Right lobe of liver (tissue), 6 donors: ENCODE measurements at regions not wholly inside any gene's neighbourhood (a gene's known extent, or its start where the extent isn't known, plus 50 kb on each side); places are given as distances from the start of the nearest gene placed in this dataset.

Experiments
- ATAC-seq, 4 donors: fragments of 200-7000 bp; cut with Tn5 transposase; one replicate each; pipeline ENCODE4 v1.9.1; 2020; ENCODE audit warnings: mild to moderate bottlenecking in 4 of 4, moderate library complexity in 4 of 4
- DNase-seq, 3 donors: peaks; one replicate each; pipeline ENCODE4 v3.0.0-alpha.2; 2020
- H3K27ac ChIP-seq, 3 donors: fragments of 200-600 bp; one replicate each; pipeline ENCODE4 v1.8.0; 2022
- H3K27me3 ChIP-seq, 2 donors: fragments of 200-600 bp; one replicate each; pipeline ENCODE4 v1.8.0; 2022
- H3K36me3 ChIP-seq, 4 donors: fragments of 200-600 bp; sonication (generic) in 1 of 4; one replicate each; pipeline versions ENCODE4 v1.5.1 to v1.8.0; 2017 to 2022; ENCODE audit warnings: control low read depth in 1 of 4
- H3K4me1 ChIP-seq, 4 donors: fragments of 200-600 bp; sonication (generic) in 1 of 4; one replicate each; pipeline versions ENCODE4 v1.5.1 to v1.8.0; 2017 to 2022; ENCODE audit warnings: control low read depth in 1 of 4
- H3K4me3 ChIP-seq, 3 donors: fragments of 200-600 bp; one replicate each; pipeline ENCODE4 v1.8.0; 2022
- H3K9me3 ChIP-seq, 4 donors: fragments of 200-600 bp; sonication (generic) in 1 of 4; one replicate each; pipeline versions ENCODE4 v1.5.1 to v1.8.0; 2017 to 2022; ENCODE audit warnings: control low read depth in 1 of 4
- POLR2A ChIP-seq: fragments of 450-650 bp; IDR thresholded peaks from one replicate; pipeline ENCODE4 v1.6.1; 2017; ENCODE audit warnings: antibody characterized with exemption, mild to moderate bottlenecking
- WGBS: methylation state at CpG from one replicate; pipeline ENCODE4 v1.1.6; 2018; ENCODE audit warnings: low coverage, low lambda C conversion rate; ENCODE audit not compliant: insufficient coverage; ENCODE audit errors: missing lambda C conversion rate; 5-methylcytosine and 5-hydroxymethylcytosine counted together
- intact Hi-C, 2 donors: fragments of 100-400 bp; cut with DNase I; formaldehyde crosslinking; loops; one replicate each; pipeline versions ENCODE4 v1.11.2 to v1.14.1; 2022
- TF ChIP-seq, protein P1 (sequence below), 4 donors: fragments of 200-600 bp in 3 of 4; fragments of 450-650 bp in 1 of 4; IDR thresholded peaks; one replicate each; pipeline versions ENCODE4 v1.5.1 to v1.8.0; 2016 to 2022; ENCODE audit warnings: antibody characterized with exemption in 4 of 4, mild to moderate bottlenecking in 2 of 4
- donor health status: DM: no; HTN: yes; CAD: no.
- donor health status: DM: no; HTN: no; CAD: no.
- donor health status: DM: no; HTN: no; CAD: no.
- donor health status: DM: no; HTN: yes; CAD: no.
- donor health status: DM: no; HTN: yes; CAD: no.

DNA sequence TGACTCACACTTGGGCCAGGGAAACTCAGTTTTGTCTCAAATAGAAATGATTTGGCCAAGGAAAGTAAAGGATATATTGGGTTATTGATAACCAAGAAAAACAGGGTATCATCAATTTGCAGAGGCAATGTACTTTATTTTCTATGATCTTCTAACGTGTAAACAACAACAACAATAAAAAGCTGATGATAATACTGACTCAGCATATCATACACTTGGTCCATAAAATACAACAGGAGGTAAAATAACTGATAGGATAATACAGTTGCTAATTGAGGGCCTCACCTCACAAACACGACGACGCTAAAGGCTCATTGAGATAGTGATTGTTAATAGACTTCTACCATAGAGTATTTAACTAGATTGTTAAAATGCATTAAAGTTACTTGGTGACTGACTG, 774.0 kb upstream of the NOVA1 start:
- no peak overlapping the region for H3K4me3 ChIP-seq
- no peaks in the 10 kb centered on the region for H3K36me3 ChIP-seq
- H3K9me3 ChIP-seq = no peaks in the 10 kb centered on the region
- no peak overlapping the region for H3K27ac ChIP-seq
- intact Hi-C loops = no loop called here
- no peak for DNase-seq
- H3K4me1 ChIP-seq = no peaks in the 10 kb centered on the region
- TF ChIP-seq POLR2A = no peak
- TF ChIP-seq, protein P1, sequence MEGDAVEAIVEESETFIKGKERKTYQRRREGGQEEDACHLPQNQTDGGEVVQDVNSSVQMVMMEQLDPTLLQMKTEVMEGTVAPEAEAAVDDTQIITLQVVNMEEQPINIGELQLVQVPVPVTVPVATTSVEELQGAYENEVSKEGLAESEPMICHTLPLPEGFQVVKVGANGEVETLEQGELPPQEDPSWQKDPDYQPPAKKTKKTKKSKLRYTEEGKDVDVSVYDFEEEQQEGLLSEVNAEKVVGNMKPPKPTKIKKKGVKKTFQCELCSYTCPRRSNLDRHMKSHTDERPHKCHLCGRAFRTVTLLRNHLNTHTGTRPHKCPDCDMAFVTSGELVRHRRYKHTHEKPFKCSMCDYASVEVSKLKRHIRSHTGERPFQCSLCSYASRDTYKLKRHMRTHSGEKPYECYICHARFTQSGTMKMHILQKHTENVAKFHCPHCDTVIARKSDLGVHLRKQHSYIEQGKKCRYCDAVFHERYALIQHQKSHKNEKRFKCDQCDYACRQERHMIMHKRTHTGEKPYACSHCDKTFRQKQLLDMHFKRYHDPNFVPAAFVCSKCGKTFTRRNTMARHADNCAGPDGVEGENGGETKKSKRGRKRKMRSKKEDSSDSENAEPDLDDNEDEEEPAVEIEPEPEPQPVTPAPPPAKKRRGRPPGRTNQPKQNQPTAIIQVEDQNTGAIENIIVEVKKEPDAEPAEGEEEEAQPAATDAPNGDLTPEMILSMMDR (IDR thresholded peaks at IDR 0.05) = no peak
- no peak for ATAC-seq
- 45% methylated on average over 4 of the region's 4 CpGs for WGBS
- H3K27me3 ChIP-seq = no peaks in the 10 kb centered on the region

DNA sequence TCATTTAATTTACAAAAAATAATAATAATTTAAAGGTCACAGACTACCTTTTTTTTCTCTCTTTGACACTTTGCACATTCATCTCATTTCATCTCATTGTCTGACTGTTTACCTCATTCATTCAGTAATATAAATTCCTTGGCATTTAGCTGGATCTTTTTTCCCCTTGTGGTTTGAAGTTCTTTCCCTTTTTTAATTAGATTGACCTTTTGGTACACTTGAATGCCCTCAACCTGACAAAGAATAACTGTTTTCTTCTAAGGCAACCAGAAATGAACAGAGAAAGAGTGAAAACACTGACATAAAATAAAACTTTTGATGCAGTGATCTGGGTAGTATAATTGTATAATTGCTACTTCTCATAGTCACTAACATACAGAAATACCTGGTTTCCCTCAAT, 774.9 kb upstream of the NOVA1 start:
- ATAC-seq (no peak), DNase-seq (no peak)
- no peaks in the 10 kb centered on the region for H3K27me3 ChIP-seq
- no peak overlapping the region for H3K27ac ChIP-seq
- intact Hi-C loops = no loop called here
- TF ChIP-seq POLR2A = no peak
- TF ChIP-seq, protein P1 (IDR thresholded peaks at IDR 0.05) = no peak
- no peaks in the 10 kb centered on the region for H3K36me3 ChIP-seq
- H3K9me3 ChIP-seq = no peaks in the 10 kb centered on the region
- H3K4me3 ChIP-seq = no peak overlapping the region
- H3K4me1 ChIP-seq = no peaks in the 10 kb centered on the region

DNA sequence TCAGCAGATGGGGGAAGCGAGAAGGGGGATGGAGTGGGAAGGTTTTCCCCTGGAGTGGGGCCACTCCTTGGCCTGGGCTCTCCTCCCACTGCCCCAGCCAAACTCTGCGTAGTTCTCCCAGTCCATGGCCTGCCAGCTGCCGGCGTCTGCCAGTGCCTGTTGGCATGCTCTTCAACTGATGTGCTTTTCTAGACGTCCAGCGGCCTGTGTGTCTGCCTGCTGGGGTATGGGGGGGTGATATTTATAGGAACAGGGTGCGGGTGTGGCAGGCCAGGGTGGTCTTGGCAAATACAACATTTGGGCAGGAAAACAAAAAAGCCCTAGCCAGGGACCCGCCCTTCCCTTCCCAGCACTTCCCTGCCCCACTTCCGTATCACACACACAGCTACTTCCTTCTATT, 786.3 kb upstream of the NOVA1 start:
- peak in 1 of 3 donors; percentile 45 for DNase-seq
- 49% methylated on average over 7 of the region's 9 CpGs for WGBS
- H3K36me3 ChIP-seq = no peaks in the 10 kb centered on the region

DNA sequence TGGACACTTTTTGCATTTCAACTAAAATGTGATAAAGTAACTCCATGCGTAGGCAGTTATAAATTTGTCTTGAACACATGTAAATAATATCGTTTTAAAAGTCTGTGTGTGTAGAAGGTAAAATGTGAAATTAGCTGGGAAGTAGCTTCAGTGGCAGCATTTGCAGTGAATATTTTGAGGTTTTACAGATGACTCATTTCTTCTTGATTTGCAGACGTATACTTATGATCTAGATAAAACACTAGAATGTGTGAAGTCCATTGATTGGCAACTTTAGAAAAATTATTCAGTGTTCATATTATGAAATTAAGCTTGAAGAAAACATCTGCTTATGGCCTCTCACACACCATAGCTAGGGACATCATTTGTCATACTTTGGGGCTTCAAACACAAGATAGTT, 788.6 kb upstream of the NOVA1 start:
- Histone ChIP-seq H3K36me3 (no peaks in the 10 kb centered on the region), H3K27me3 (no peaks in the 10 kb centered on the region), H3K27ac (no peak overlapping the region), H3K9me3 (no peaks in the 10 kb centered on the region), H3K4me3 (no peak overlapping the region), H3K4me1 (no peaks in the 10 kb centered on the region)
- ATAC-seq = no peak
- TF ChIP-seq, protein P1 (IDR thresholded peaks at IDR 0.05) = no peak
- no peak for TF ChIP-seq POLR2A
- WGBS = 30% methylated on average over 3 of the region's 3 CpGs
- intact Hi-C loops = no loop called here
- DNase-seq = no peak

More for the DNA sequence above, 786.3 kb upstream of the NOVA1 start:
- Histone ChIP-seq H3K4me3 (no peak overlapping the region), H3K9me3 (no peaks in the 10 kb centered on the region), H3K4me1 (no peaks in the 10 kb centered on the region), H3K27ac (no peak overlapping the region), H3K27me3 (no peaks in the 10 kb centered on the region)
- TF ChIP-seq, protein P1 (IDR thresholded peaks at IDR 0.05) = no peak
- no peak for TF ChIP-seq POLR2A
- intact Hi-C loops = no loop called here
- no peak for ATAC-seq

DNA sequence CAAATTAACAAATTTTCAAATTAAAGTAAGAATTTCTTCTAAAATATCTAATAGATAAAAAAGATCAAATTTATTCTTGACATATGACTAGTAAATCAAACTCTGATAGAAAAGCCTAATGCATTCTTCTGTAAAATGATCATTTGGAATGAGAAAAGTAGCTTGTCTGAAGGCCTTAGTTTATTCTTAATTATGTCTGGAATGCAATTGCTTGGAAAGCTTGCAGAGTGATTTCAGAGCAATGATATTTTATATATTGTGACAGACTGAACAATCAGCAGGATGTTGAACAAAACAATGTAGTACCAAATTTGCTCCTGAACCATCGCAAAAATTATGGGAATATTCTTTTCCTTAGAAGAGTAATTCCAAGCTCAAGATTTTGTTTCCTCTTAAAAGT, 789.6 kb upstream of the NOVA1 start:
- intact Hi-C loops = no loop called here
- 53% methylated on average over 1 of the region's 1 CpG for WGBS
- TF ChIP-seq, protein P1 (IDR thresholded peaks at IDR 0.05) = no peak
- no peak for TF ChIP-seq POLR2A

More for the DNA sequence above, 789.6 kb upstream of the NOVA1 start:
- Histone ChIP-seq H3K4me3 (no peak overlapping the region), H3K27ac (no peak overlapping the region), H3K9me3 (no peaks in the 10 kb centered on the region), H3K4me1 (no peaks in the 10 kb centered on the region), H3K36me3 (no peaks in the 10 kb centered on the region), H3K27me3 (no peaks in the 10 kb centered on the region)
- ATAC-seq (no peak), DNase-seq (no peak)
